GM15510 (cell line): ENCODE measurements at regions not wholly inside any gene's neighbourhood (a gene's known extent, or its start where the extent isn't known, plus 50 kb on each side); places are given as distances from the start of the nearest gene placed in this dataset.

Experiments used
- POLR2A ChIP-seq: IDR thresholded peaks from 3 replicates; pipeline ENCODE4 v1.6.1; 2011; ENCODE audit warnings: borderline replicate concordance; ENCODE audit not compliant: insufficient read length; ENCODE audit errors: extremely low read depth

GRCh38 chr2:193409951-193410350, 1215.2 kb upstream of the TMEFF2 start:
- TF ChIP-seq POLR2A: no peak

DNA sequence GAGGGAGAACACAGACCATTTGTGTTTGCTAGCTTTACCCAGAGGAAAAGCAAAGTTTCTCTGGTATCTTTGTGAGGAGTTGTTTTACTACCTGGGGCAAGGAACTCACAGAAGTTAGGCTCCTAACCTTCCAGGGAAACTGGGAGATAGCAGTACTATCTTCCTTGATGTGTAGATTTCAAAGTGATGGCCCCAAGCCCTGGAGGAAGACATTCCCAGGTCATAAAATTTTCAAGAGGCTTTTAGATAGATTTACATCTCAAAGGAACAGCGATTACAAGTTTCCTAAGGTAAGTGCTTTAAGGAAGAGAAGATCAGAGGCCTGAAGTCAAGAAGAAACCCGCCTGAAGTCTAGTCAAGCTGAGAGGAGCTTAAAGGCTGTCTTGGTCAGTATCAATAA, 1187.8 kb upstream of the TMEFF2 start:
- TF ChIP-seq POLR2A: no peak

- no peak for TF ChIP-seq POLR2A
These were observed 1183.1 kb upstream of the TMEFF2 start for GRCh38 chr2:193377789-193378188.

DNA sequence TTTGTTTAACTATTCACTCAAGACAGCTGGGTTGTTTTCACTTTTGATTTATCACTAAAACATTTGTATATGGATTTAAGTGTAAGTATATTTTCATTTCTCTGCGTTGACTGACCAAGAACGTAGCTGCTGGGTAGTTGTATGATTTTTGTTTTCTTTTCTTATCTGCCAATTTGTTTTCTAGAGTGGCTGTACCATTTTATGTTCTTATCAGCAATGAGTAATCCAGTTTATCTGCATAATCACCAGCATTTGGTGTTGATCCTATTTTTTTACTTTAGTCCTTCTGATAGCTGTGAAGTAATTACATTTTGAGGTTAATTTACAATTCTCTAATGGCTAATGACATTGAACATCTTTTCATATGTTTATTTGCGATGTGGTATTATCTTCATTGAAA, 1178.4 kb upstream of the TMEFF2 start:
- no peak for TF ChIP-seq POLR2A

GRCh38 chr2:193371200-193371599, 1176.5 kb upstream of the TMEFF2 start:
- TF ChIP-seq POLR2A: no peak

DNA sequence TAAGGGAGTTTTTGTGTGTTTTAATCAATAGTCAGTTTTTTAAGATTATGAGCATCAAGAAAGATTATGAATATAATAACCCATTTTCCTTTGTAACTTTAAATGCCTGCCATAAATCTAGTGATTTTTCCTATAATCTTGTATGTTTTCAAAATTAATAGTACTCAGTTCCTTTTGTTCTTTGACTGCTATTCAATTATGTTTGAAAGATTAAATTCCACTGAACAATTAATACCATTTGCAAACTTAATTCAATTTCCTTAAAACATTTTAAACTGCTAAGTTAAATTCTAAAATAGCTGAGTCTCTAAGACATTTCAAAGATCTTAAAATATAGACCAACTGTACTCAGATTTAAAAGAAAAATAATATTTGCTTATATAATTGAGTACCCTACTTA, 1173.9 kb upstream of the TMEFF2 start:
- no peak for TF ChIP-seq POLR2A

GRCh38 chr2:193357508-193357907, 1162.8 kb upstream of the TMEFF2 start:
- TF ChIP-seq POLR2A: no peak

- TF ChIP-seq POLR2A: no peak
These were observed 1155.8 kb upstream of the TMEFF2 start for GRCh38 chr2:193350509-193350908.

- TF ChIP-seq POLR2A: no peak
These were observed 1154.9 kb upstream of the TMEFF2 start for GRCh38 chr2:193349642-193350041.

- no peak for TF ChIP-seq POLR2A
These were observed 1153.3 kb upstream of the TMEFF2 start for GRCh38 chr2:193348055-193348454.

GRCh38 chr2:193336781-193337180, 1142.0 kb upstream of the TMEFF2 start:
- TF ChIP-seq POLR2A: no peak

- TF ChIP-seq POLR2A: no peak
These were observed 1139.7 kb upstream of the TMEFF2 start for GRCh38 chr2:193334401-193334800.

DNA sequence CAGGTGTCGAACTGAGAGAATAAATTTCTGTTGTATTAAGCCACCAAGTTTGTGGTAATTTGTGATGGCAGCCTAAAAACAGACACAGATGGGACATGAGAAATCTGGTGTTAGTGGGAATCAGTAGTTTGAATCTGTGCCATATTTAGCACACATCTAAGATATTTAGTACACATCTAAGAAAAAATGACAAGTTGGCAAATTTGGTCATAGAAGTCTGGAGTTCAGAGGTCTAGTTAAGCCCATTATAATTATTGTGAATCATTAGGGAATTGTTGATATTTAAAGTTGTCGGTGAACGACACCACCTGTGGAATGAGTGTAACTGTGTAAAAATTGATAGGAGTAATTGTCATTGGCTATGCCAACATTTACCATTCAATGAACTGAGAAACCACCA, 1138.8 kb upstream of the TMEFF2 start:
- TF ChIP-seq POLR2A: no peak

DNA sequence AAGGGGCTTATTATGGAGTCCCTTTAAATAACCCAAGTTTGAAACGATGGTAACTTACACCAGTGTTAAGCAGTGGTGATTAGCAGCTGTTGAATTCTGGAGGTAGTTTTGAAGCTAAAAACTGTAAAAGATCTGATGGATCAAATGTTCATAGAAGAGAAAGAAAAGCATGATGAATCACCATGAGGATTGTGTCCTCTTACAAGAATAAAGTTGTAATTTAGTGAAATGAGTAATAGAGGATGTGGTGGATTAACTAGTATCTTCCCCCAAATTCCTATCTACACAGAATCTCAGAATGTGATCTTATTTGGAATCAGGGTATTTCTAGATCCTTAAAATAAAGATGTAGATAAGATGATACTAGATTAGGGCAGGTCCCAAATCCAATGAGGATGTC, 1138.2 kb upstream of the TMEFF2 start:
- TF ChIP-seq POLR2A: no peak

- no peak for TF ChIP-seq POLR2A
These were observed 1136.9 kb upstream of the TMEFF2 start for GRCh38 chr2:193331676-193332075.

DNA sequence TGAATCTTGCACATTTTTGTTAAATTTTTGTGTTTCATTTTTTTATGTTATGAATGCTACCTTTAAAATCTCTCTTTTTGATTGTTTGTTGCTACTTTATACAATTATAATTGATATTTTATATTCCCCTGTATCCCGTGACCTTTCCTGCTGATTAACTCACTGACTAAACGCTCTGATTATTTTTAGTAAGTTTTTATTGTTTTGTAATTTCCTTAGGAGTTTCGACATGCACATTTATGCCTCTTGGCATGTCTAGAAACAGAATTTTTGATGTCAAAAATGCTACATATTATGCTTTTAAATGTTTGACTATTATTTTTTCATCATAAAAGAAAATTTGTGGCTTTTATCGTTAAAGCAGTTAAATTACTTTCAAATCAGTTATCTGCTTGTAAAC, 1131.6 kb upstream of the TMEFF2 start:
- no peak for TF ChIP-seq POLR2A

DNA sequence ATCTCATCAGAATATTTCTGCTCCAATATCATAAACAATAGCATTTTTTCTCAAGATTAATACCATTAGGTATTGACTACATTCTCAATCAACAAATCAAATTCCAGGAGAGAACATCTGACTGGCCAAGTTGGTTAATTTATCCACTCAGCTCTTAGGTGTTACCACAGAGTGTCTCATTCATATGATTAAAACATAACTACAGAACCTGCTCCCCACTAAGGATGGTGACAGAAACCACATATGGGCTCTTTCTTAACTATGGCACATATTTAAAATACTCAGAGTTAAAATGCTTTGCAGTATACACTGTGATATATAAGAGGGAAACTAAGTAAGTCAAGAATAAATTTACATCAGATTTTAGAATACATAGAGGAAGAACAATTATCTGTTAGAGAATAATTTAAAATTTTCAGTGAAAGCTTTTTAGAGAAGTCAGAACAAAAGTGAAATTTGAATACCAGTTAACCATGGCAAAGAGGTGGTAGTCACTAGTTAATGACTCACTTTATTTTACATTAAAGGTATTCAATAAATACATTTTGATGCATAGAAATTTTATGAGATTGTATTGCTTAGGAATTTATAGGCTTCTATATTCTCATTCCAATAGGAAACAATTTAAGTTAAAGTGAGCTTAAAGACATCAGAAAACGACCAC, 1120.8 kb upstream of the TMEFF2 start:
- TF ChIP-seq POLR2A: no peak
